H9 (cell line): ENCODE measurements at regions not wholly inside any gene's neighbourhood (a gene's known extent, or its start where the extent isn't known, plus 50 kb on each side); places are given as distances from the start of the nearest gene placed in this dataset.

Experiments
- DNase-seq: peaks from one replicate; pipeline ENCODE4 v3.0.0-alpha.2; 2017
- H2AFZ ChIP-seq: one replicate; pipeline ENCODE4 v1.6.1; 2013; ENCODE audit warnings: mild to moderate bottlenecking, low read length, control low read depth, moderate library complexity
- H2AK5ac ChIP-seq: 2 replicates; pipeline ENCODE4 v1.6.1; 2013; ENCODE audit warnings: low read length, control low read depth, mixed read lengths; ENCODE audit not compliant: insufficient read length
- H2BK120ac ChIP-seq: one replicate; pipeline ENCODE4 v1.6.1; 2013; ENCODE audit warnings: low read depth, mild to moderate bottlenecking, low read length, control low read depth, inconsistent platforms; ENCODE audit not compliant: poor library complexity, severe bottlenecking
- H2BK12ac ChIP-seq: 2 replicates; pipeline ENCODE4 v1.6.1; 2013; ENCODE audit warnings: low read length, control low read depth, mixed read lengths, low read depth; ENCODE audit not compliant: insufficient read length
- H2BK15ac ChIP-seq: 2 replicates; pipeline ENCODE4 v1.6.1; 2013; ENCODE audit warnings: low read depth, low read length, control low read depth
- H2BK20ac ChIP-seq: one replicate; pipeline ENCODE4 v1.6.1; 2013; ENCODE audit warnings: low read depth, mild to moderate bottlenecking, low read length, control low read depth, inconsistent platforms; ENCODE audit not compliant: poor library complexity, severe bottlenecking
- H2BK5ac ChIP-seq: 2 replicates; pipeline ENCODE4 v1.6.1; 2013; ENCODE audit warnings: low read length, control low read depth, mixed read lengths; ENCODE audit not compliant: insufficient read length
- H3K14ac ChIP-seq: 2 replicates; pipeline ENCODE4 v1.6.1; 2013; ENCODE audit warnings: low read length, control low read depth; ENCODE audit not compliant: insufficient read depth
- H3K18ac ChIP-seq: 2 replicates; pipeline ENCODE4 v1.6.1; 2013; ENCODE audit warnings: low read depth, mild to moderate bottlenecking, mixed read lengths, low read length, control low read depth; ENCODE audit not compliant: insufficient read length
- H3K23ac ChIP-seq: 2 replicates; pipeline ENCODE4 v1.6.1; 2013; ENCODE audit warnings: low read length, control low read depth, mixed read lengths, low read depth; ENCODE audit not compliant: insufficient read length
- H3K23me2 ChIP-seq: 2 replicates; pipeline ENCODE4 v1.6.1; 2013; ENCODE audit warnings: low read depth, mild to moderate bottlenecking, mixed read lengths, low read length, control low read depth; ENCODE audit not compliant: insufficient read length, poor library complexity, severe bottlenecking
- H3K27ac ChIP-seq: 2 replicates; pipeline ENCODE4 v1.5.1; 2013; ENCODE audit warnings: low read length, control low read depth, mixed read lengths, low read depth; ENCODE audit not compliant: insufficient read length
- H3K27me3 ChIP-seq: 2 replicates; pipeline ENCODE4 v1.6.1; 2013; ENCODE audit warnings: low read length, control low read depth, inconsistent platforms; ENCODE audit not compliant: insufficient read depth
- H3K4ac ChIP-seq: 2 replicates; pipeline ENCODE4 v1.6.1; 2013; ENCODE audit warnings: low read depth, mild to moderate bottlenecking, control low read depth, inconsistent platforms, low read length, moderate library complexity
- H3K4me1 ChIP-seq: 2 replicates; pipeline ENCODE4 v1.6.1; 2013; ENCODE audit warnings: low read length, control low read depth, inconsistent platforms; ENCODE audit not compliant: insufficient read depth
- H3K4me2 ChIP-seq: 2 replicates; pipeline ENCODE4 v1.6.1; 2013; ENCODE audit warnings: low read length, control low read depth, mixed read lengths; ENCODE audit not compliant: insufficient read length, insufficient read depth
- H3K56ac ChIP-seq: 2 replicates; pipeline ENCODE4 v1.6.1; 2013; ENCODE audit warnings: low read depth, mild to moderate bottlenecking, mixed read lengths, low read length, control low read depth; ENCODE audit not compliant: insufficient read length
- H3K79me1 ChIP-seq: 2 replicates; pipeline ENCODE4 v1.6.1; 2013; ENCODE audit warnings: low read depth, mild to moderate bottlenecking, moderate library complexity, low read length, control low read depth, inconsistent platforms; ENCODE audit not compliant: insufficient read depth, poor library complexity, severe bottlenecking
- H3K79me2 ChIP-seq: 2 replicates; pipeline ENCODE4 v1.6.1; 2013; ENCODE audit warnings: low read length, control low read depth, inconsistent platforms; ENCODE audit not compliant: insufficient read depth
- H3K9ac ChIP-seq: 2 replicates; pipeline ENCODE4 v1.6.1; 2013; ENCODE audit warnings: low read length, control low read depth, mixed read lengths; ENCODE audit not compliant: insufficient read length; ENCODE audit errors: extremely low read depth
- H3K9me3 ChIP-seq: one replicate; pipeline ENCODE4 v1.6.1; 2013; ENCODE audit warnings: low read depth, low read length, inconsistent platforms; ENCODE audit not compliant: control insufficient read depth
- H3T11ph ChIP-seq: one replicate; pipeline ENCODE4 v1.6.1; 2013; ENCODE audit warnings: mild to moderate bottlenecking, low read length, control low read depth, inconsistent platforms
- H4K20me1 ChIP-seq: one replicate; pipeline ENCODE4 v1.6.1; 2013; ENCODE audit not compliant: control insufficient read depth, insufficient read length, insufficient read depth
- H4K5ac ChIP-seq: 2 replicates; pipeline ENCODE4 v1.6.1; 2013; ENCODE audit warnings: low read depth, mild to moderate bottlenecking, mixed read lengths, low read length, control low read depth; ENCODE audit not compliant: insufficient read length
- H4K8ac ChIP-seq: replicated peaks from 2 replicates; pipeline ENCODE4 v1.6.1; 2013; ENCODE audit warnings: low read length, control low read depth, mixed read lengths, low read depth; ENCODE audit not compliant: insufficient read length
- H4K91ac ChIP-seq: 2 replicates; pipeline ENCODE4 v1.6.1; 2013; ENCODE audit warnings: low read depth, mild to moderate bottlenecking, moderate library complexity, mixed read lengths, low read length, control low read depth; ENCODE audit not compliant: insufficient read length
- H3K27ac Mint-ChIP-seq, 3 experiments: 2 replicates in 2 of 3; 3 replicates in 1 of 3; pipeline ENCODE4 v1.8.0; 2020 to 2021; ENCODE audit warnings: mixed read lengths in 3 of 3, mild to moderate bottlenecking in 1 of 3, moderate library complexity in 1 of 3
- H3K27me3 Mint-ChIP-seq: 2 replicates; pipeline ENCODE4 v1.8.0; 2021; ENCODE audit warnings: low read depth, mild to moderate bottlenecking, moderate library complexity, mixed read lengths
- H3K36me3 Mint-ChIP-seq, 3 experiments: 2 replicates in 2 of 3; 3 replicates in 1 of 3; pipeline ENCODE4 v1.8.0; 2020 to 2021; ENCODE audit warnings: low read depth in 3 of 3, mixed read lengths in 3 of 3; ENCODE audit not compliant: insufficient read depth in 1 of 3
- H3K4me1 Mint-ChIP-seq, 2 experiments: 2 replicates each; pipeline ENCODE4 v1.8.0; 2020; ENCODE audit warnings: mixed read lengths in 2 of 2
- H3K4me3 Mint-ChIP-seq, 2 experiments: 2 replicates in 1 of 2; 3 replicates in 1 of 2; pipeline ENCODE4 v1.8.0; 2020 to 2021; ENCODE audit warnings: mild to moderate bottlenecking in 2 of 2, mixed read lengths in 2 of 2, moderate library complexity in 1 of 2
- H3K9me3 Mint-ChIP-seq, 2 experiments: 2 replicates in 1 of 2; 3 replicates in 1 of 2; pipeline ENCODE4 v1.8.0; 2020; ENCODE audit warnings: mild to moderate bottlenecking in 2 of 2, mixed read lengths in 2 of 2, moderate library complexity in 1 of 2
- CTCF ChIP-seq: fragments of 200-600 bp; sonication (generic); conservative IDR thresholded peaks from 3 replicates; pipeline ENCODE4 v1.8.0; 2021; ENCODE audit warnings: antibody characterized with exemption, mild to moderate bottlenecking
- WGBS: extraction: QIAGEN DNeasy Blood & Tissue Kit; methylation state at CpG from one replicate; pipeline ENCODE4 v1.1.7; 2013; ENCODE audit warnings: missing lambda C conversion rate, low lambda C conversion rate, mixed read lengths; ENCODE audit not compliant: insufficient read length; ENCODE audit errors: extremely low coverage; 5-methylcytosine and 5-hydroxymethylcytosine counted together

- no peak overlapping the region for H3K27ac ChIP-seq
- H3K27me3 ChIP-seq, result no peaks in the 10 kb centered on the region
- H4K20me1 ChIP-seq, result no peaks in the 10 kb centered on the region
- Mint-ChIP-seq H3K4me3 (no peak overlapping the region), H3K27me3 (no peaks in the 10 kb centered on the region), H3K27ac (no peak overlapping the region), H3K9me3 (peaks cover 0 to 7% of the 10 kb centered on the region in 2 experiments; a peak in 3 of 5 replicates), H3K4me1 (peaks cover 8% of the 10 kb centered on the region in 2 experiments), H3K36me3 (no peaks in the 10 kb centered on the region; a peak in 1 of 7 replicates)
- H3K4me2 ChIP-seq, result no peak overlapping the region
- H3K79me2 ChIP-seq, result no peaks in the 10 kb centered on the region
- H3K56ac ChIP-seq, result no peak overlapping the region
- DNase-seq, result no peak
- no peak overlapping the region for H2BK15ac ChIP-seq
- H2AK5ac ChIP-seq, result no peak overlapping the region
- H3K9me3 ChIP-seq, result no peaks in the 10 kb centered on the region
- H3K4ac ChIP-seq, result no peak overlapping the region
- H3K14ac ChIP-seq, result no peak overlapping the region
- H3K18ac ChIP-seq, result no peak overlapping the region
- no peak overlapping the region for H2BK120ac ChIP-seq
- no peak overlapping the region for H3K23ac ChIP-seq
- H3K9ac ChIP-seq, result no peak overlapping the region
- H3K23me2 ChIP-seq, result no peaks in the 10 kb centered on the region
- H3K79me1 ChIP-seq, result no peaks in the 10 kb centered on the region
- no peak overlapping the region for H2AFZ ChIP-seq
- H2BK20ac ChIP-seq, result no peak overlapping the region
- H4K5ac ChIP-seq, result no peak overlapping the region
- TF ChIP-seq CTCF, result no peak
- H2BK5ac ChIP-seq, result no peak overlapping the region
- no peak overlapping the region for H2BK12ac ChIP-seq
- H4K8ac ChIP-seq, result no peak overlapping the region
- H3K4me1 ChIP-seq, result peaks cover 2% of the 10 kb centered on the region; the same call in 1 of the 2 replicates
- no peak overlapping the region for H4K91ac ChIP-seq
- no peak overlapping the region for H3T11ph ChIP-seq
- WGBS, result no CpG with 5 or more reads among the region's 3 CpGs
Measured at GRCh38 chr21:27502801-27503200, 535.9 kb upstream of the ADAMTS5 start.
